Hepatocyte (in vitro differentiated cells): ENCODE measurements at regions not wholly inside any gene's neighbourhood (a gene's known extent, or its start where the extent isn't known, plus 50 kb on each side); places are given as distances from the start of the nearest gene placed in this dataset.

Experiments used
- DNase-seq: peaks from one replicate; pipeline ENCODE4 v3.0.0-alpha.2; 2016; ENCODE audit warnings: low spot score
- H2AFZ ChIP-seq: fragments of 200-600 bp; sonication (generic); 2 replicates; pipeline ENCODE4 v1.6.0; 2016; ENCODE audit warnings: antibody characterized with exemption, mild to moderate bottlenecking
- H3K27ac ChIP-seq: fragments of 200-600 bp; sonication (generic); 2 replicates; pipeline ENCODE4 v1.5.1; 2016; ENCODE audit warnings: mild to moderate bottlenecking
- H3K27me3 ChIP-seq: fragments of 200-600 bp; sonication (generic); 2 replicates; pipeline ENCODE4 v1.6.1; 2016
- H3K36me3 ChIP-seq: fragments of 200-600 bp; sonication (generic); replicated peaks from 2 replicates; pipeline ENCODE4 v1.5.1; 2016; ENCODE audit warnings: low read depth; ENCODE audit not compliant: insufficient read depth
- H3K4me1 ChIP-seq: fragments of 200-600 bp; sonication (generic); 2 replicates; pipeline ENCODE4 v1.5.1; 2016; ENCODE audit warnings: mild to moderate bottlenecking, moderate library complexity; ENCODE audit not compliant: insufficient read depth
- H3K4me2 ChIP-seq: fragments of 200-600 bp; sonication (generic); 2 replicates; pipeline ENCODE4 v1.6.0; 2016
- H3K4me3 ChIP-seq: fragments of 200-600 bp; sonication (generic); 2 replicates; pipeline ENCODE4 v1.5.1; 2016; ENCODE audit warnings: mild to moderate bottlenecking
- H3K79me2 ChIP-seq: fragments of 200-600 bp; sonication (generic); 2 replicates; pipeline ENCODE4 v1.6.0; 2017; ENCODE audit warnings: mild to moderate bottlenecking
- H3K9me2 ChIP-seq: fragments of 200-600 bp; sonication (generic); replicated peaks from 2 replicates; pipeline ENCODE4 v1.6.0; 2017; ENCODE audit warnings: mild to moderate bottlenecking; ENCODE audit not compliant: insufficient read depth
- H3K9me3 ChIP-seq: fragments of 200-600 bp; sonication (generic); 2 replicates; pipeline ENCODE4 v1.5.1; 2016; ENCODE audit warnings: low read depth, mild to moderate bottlenecking
- H4K20me1 ChIP-seq: fragments of 200-600 bp; sonication (generic); 2 replicates; pipeline ENCODE4 v1.6.0; 2016; ENCODE audit warnings: mild to moderate bottlenecking; ENCODE audit not compliant: insufficient read depth, poor library complexity, severe bottlenecking
- EZH2 ChIP-seq: fragments of 200-600 bp; sonication (generic); IDR thresholded peaks from 2 replicates; pipeline ENCODE4 v1.6.1; 2016; ENCODE audit warnings: antibody characterized with exemption, mild to moderate bottlenecking, borderline replicate concordance
- EZH2phosphoT487 ChIP-seq: fragments of 200-600 bp; sonication (generic); IDR thresholded peaks from one replicate; pipeline ENCODE4 v1.6.1; 2018; ENCODE audit warnings: antibody characterized with exemption, mild to moderate bottlenecking, low read depth, moderate library complexity; ENCODE audit not compliant: unreplicated experiment, severe bottlenecking
- WGBS: methylation state at CpG from one replicate; pipeline ENCODE4 v1.1.6; 2016; ENCODE audit warnings: low lambda C conversion rate; ENCODE audit errors: missing lambda C conversion rate; 5-methylcytosine and 5-hydroxymethylcytosine counted together
- TF ChIP-seq, protein P1 (sequence below): fragments of 200-600 bp; sonication (generic); IDR thresholded peaks from 2 replicates; pipeline ENCODE4 v1.5.1; 2016; ENCODE audit warnings: antibody characterized with exemption, mild to moderate bottlenecking; ENCODE audit not compliant: poor library complexity

GRCh38 chr16:16985707-16986106 lies 485.1 kb downstream of the XYLT1 start:
- Histone ChIP-seq H3K27ac (no peak overlapping the region), H3K9me3 (no peaks in the 10 kb centered on the region), H3K79me2 (no peaks in the 10 kb centered on the region), H3K36me3 (no peaks in the 10 kb centered on the region), H4K20me1 (no peaks in the 10 kb centered on the region), H3K27me3 (no peaks in the 10 kb centered on the region), H3K4me3 (no peak overlapping the region), H3K9me2 (no peaks in the 10 kb centered on the region), H3K4me1 (no peaks in the 10 kb centered on the region), H3K4me2 (no peak overlapping the region), H2AFZ (no peak overlapping the region)
- DNase-seq: no peak
- 87% methylated on average over 1 of the region's 1 CpG for WGBS
- no peak for TF ChIP-seq EZH2
- TF ChIP-seq EZH2phosphoT487: no peak

DNA sequence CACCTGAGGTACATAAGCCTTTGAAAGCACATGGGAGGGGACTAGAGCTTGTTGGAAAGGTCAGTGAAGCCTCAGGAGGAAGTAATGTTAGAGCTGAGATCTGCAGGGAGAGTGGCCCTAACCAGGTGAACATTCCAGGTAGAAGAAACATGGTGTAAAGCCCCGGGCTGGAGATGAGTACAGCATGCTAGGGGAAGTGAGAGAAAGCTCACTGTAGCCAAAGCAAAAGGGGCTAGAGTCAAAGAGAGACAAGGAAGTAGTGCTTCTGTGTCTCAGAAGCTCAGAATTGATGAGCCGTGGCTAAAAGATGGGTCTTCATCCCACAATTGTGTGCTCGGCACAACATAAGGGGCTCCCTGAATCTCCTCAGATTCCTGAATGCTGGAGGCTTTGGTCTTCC lies 481.8 kb downstream of the XYLT1 start:
- H3K27me3 ChIP-seq: peaks cover 3% of the 10 kb centered on the region
- H3K27ac ChIP-seq: no peak overlapping the region
- no peak overlapping the region for H2AFZ ChIP-seq
- no peaks in the 10 kb centered on the region for H3K4me1 ChIP-seq
- no peak for DNase-seq
- H3K79me2 ChIP-seq: no peaks in the 10 kb centered on the region
- TF ChIP-seq, protein P1, sequence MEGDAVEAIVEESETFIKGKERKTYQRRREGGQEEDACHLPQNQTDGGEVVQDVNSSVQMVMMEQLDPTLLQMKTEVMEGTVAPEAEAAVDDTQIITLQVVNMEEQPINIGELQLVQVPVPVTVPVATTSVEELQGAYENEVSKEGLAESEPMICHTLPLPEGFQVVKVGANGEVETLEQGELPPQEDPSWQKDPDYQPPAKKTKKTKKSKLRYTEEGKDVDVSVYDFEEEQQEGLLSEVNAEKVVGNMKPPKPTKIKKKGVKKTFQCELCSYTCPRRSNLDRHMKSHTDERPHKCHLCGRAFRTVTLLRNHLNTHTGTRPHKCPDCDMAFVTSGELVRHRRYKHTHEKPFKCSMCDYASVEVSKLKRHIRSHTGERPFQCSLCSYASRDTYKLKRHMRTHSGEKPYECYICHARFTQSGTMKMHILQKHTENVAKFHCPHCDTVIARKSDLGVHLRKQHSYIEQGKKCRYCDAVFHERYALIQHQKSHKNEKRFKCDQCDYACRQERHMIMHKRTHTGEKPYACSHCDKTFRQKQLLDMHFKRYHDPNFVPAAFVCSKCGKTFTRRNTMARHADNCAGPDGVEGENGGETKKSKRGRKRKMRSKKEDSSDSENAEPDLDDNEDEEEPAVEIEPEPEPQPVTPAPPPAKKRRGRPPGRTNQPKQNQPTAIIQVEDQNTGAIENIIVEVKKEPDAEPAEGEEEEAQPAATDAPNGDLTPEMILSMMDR: no peak
- TF ChIP-seq EZH2: no peak
- no peak for TF ChIP-seq EZH2phosphoT487
- no peak overlapping the region for H3K4me2 ChIP-seq
- no peaks in the 10 kb centered on the region for H3K36me3 ChIP-seq
- H3K9me2 ChIP-seq: no peaks in the 10 kb centered on the region
- H3K4me3 ChIP-seq: no peak overlapping the region
- WGBS: 78% methylated on average over 3 of the region's 3 CpGs
- no peaks in the 10 kb centered on the region for H4K20me1 ChIP-seq
- H3K9me3 ChIP-seq: no peaks in the 10 kb centered on the region

DNA sequence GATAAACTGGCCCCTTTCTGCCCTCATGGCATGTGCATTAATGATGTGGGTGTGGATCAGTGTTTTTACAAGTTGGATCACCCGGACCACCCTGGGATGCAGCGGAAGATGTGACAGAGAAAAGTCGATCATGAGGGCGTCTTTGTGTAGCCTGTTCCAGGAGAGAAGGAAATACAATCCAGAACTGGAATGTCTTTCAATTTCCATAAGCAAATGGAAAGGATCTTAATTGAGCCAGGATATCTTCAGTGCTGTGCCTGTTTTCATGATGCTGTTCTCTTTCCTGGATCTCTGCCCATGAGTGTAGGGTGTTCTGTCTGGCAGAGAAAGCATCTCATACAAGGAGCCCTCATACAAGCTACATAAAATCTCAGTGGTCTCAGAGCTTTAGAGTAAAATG lies 481.4 kb downstream of the XYLT1 start:
- no peaks in the 10 kb centered on the region for H3K9me3 ChIP-seq
- no peaks in the 10 kb centered on the region for H3K79me2 ChIP-seq
- H3K27ac ChIP-seq: no peak overlapping the region
- H3K9me2 ChIP-seq: no peaks in the 10 kb centered on the region
- no peak for DNase-seq
- TF ChIP-seq, protein P1: no peak
- TF ChIP-seq EZH2phosphoT487 (no peak), EZH2 (no peak)
- no peaks in the 10 kb centered on the region for H4K20me1 ChIP-seq
- WGBS: 79% methylated on average over 4 of the region's 4 CpGs
- no peak overlapping the region for H3K4me3 ChIP-seq
- H3K4me1 ChIP-seq: no peaks in the 10 kb centered on the region
- H3K36me3 ChIP-seq: no peaks in the 10 kb centered on the region
- H3K27me3 ChIP-seq: peaks cover 3% of the 10 kb centered on the region
- no peak overlapping the region for H2AFZ ChIP-seq
- H3K4me2 ChIP-seq: no peak overlapping the region

GRCh38 chr16:16991711-16992110 lies 479.0 kb downstream of the XYLT1 start:
- Histone ChIP-seq H3K4me2 (no peak overlapping the region), H4K20me1 (no peaks in the 10 kb centered on the region), H3K9me2 (no peaks in the 10 kb centered on the region), H3K36me3 (no peaks in the 10 kb centered on the region), H3K79me2 (no peaks in the 10 kb centered on the region), H2AFZ (no peak overlapping the region), H3K9me3 (no peaks in the 10 kb centered on the region), H3K27ac (no peak overlapping the region), H3K27me3 (peaks cover 3% of the 10 kb centered on the region), H3K4me3 (no peak overlapping the region), H3K4me1 (no peaks in the 10 kb centered on the region)
- no peak for TF ChIP-seq EZH2phosphoT487
- TF ChIP-seq, protein P1: no peak
- no peak for TF ChIP-seq EZH2
- 90% methylated on average over 4 of the region's 4 CpGs for WGBS
- DNase-seq: no peak
